Coronary artery (tissue), 2 donors: ENCODE measurements at regions not wholly inside any gene's neighbourhood (a gene's known extent, or its start where the extent isn't known, plus 50 kb on each side); places are given as distances from the start of the nearest gene placed in this dataset.
"Not testable (repeated sequence)": the region's sequence is repeated elsewhere in the genome, so short reads cannot be mapped to it uniquely, and the experiment has no call there.

ENCODE experiments used
- DNase-seq: peaks from one replicate; pipeline ENCODE4 v3.0.0-alpha.2; 2017; ENCODE audit warnings: low spot score
- H3K27ac ChIP-seq, 2 donors: fragments of 200-600 bp; sonication (generic); one replicate each; pipeline ENCODE4 v1.5.1; 2016 to 2019
- H3K4me3 ChIP-seq: fragments of 200-600 bp; sonication (generic); 2 replicates; pipeline ENCODE4 v1.5.1; 2016; ENCODE audit warnings: mild to moderate bottlenecking, moderate library complexity
- CTCF ChIP-seq: fragments of 200-600 bp; sonication (generic); IDR thresholded peaks from one replicate; pipeline ENCODE4 v1.5.1; 2019; ENCODE audit warnings: antibody characterized with exemption

GRCh38 chr1:79239840-79240239 lies 233.3 kb upstream of the ADGRL4 start:
- TF ChIP-seq CTCF = no peak
- H3K27ac ChIP-seq = no peak overlapping the region
- no peak for DNase-seq
- H3K4me3 ChIP-seq = no peak overlapping the region

- no peak overlapping the region for H3K27ac ChIP-seq
- no peak for DNase-seq
Observed at GRCh38 chr1:79235301-79236002, 228.9 kb upstream of the ADGRL4 start.

GRCh38 chr1:79232818-79233217 lies 226.3 kb upstream of the ADGRL4 start:
- H3K27ac ChIP-seq = no peak overlapping the region
- no peak for TF ChIP-seq CTCF
- no peak overlapping the region for H3K4me3 ChIP-seq
- DNase-seq = no peak

More at GRCh38 chr1:79235301-79236002, 228.9 kb upstream of the ADGRL4 start:
- no peak overlapping the region for H3K4me3 ChIP-seq
- no peak for TF ChIP-seq CTCF

DNA sequence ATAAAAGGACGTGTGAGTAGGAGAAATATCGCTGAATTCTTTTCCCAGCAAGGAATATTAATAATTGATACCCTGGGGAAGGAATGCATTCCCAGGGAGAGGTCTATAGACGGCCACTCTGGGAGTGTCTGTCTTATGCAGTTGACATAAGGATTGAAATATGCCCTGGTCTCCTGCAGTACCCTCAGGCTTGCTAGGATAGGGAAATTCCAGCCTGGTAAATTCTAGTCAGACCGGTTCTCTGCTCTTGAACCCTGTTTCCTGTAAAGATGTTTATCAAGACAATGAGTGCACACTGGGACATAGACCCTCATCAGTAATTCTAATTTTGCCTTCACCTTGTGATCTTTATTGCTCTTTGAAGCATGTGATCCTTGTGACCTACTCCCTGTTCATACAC lies 224.2 kb upstream of the ADGRL4 start:
- H3K4me3 ChIP-seq, H3K27ac ChIP-seq, DNase-seq: not testable (repeated sequence)

- Histone ChIP-seq H3K27ac (no peak overlapping the region), H3K4me3 (no peak overlapping the region)
- DNase-seq = no peak
- no peak for TF ChIP-seq CTCF
Observed at GRCh38 chr1:79226963-79227362, 220.4 kb upstream of the ADGRL4 start.

- H3K27ac ChIP-seq = no peak overlapping the region
- DNase-seq = no peak
- no peak for TF ChIP-seq CTCF
- no peak overlapping the region for H3K4me3 ChIP-seq
Observed at GRCh38 chr1:79224537-79224936, 218.0 kb upstream of the ADGRL4 start.

DNA sequence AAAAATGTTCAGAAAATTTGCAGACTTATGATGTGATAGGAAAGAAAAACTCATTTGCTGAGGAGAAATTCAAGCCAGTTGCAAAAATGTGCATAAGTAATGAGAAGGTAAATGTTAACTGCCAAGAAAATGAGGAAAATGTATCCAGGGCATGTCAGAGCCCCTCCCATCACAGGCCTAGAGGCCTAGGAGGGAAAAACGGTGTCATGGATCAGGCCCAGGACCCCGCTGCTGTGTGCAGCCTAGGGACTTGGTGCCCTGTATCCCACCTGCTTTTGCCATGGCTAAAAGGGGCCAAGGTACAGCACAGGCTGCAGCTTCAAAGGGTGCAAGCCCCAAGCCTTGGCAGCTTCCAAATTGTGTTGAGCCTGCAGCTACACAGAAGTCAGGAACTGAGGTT lies 214.0 kb upstream of the ADGRL4 start:
- TF ChIP-seq CTCF = no peak

More for the DNA sequence above, 214.0 kb upstream of the ADGRL4 start:
- no peak for DNase-seq
- Histone ChIP-seq H3K27ac (no peak overlapping the region), H3K4me3 (no peak overlapping the region)
